ENCODE measurements at regions not wholly inside any gene's neighbourhood (a gene's known extent, or its start where the extent isn't known, plus 50 kb on each side); places are given as distances from the start of the nearest gene placed in this dataset.
"Not testable (repeated sequence)": the region's sequence is repeated elsewhere in the genome, so short reads cannot be mapped to it uniquely, and the experiment has no call there.

GRCh38 chr3:139134678-139135372 lies 90.1 kb upstream of the PRR23C start:
- no peak for DNase-seq (ENCODE audit: low read depth in 2 of 2)

GRCh38 chr3:139135657-139136056 lies 91.0 kb upstream of the PRR23C start:
- DNase-seq (ENCODE audit: low read depth in 2 of 2): no peak

- DNase-seq (ENCODE audit: low read depth in 2 of 2): no peak
Measured at GRCh38 chr3:139136469-139137202, 91.9 kb upstream of the PRR23C start.

GRCh38 chr3:139140553-139140952 lies 95.9 kb upstream of the PRR23C start:
- DNase-seq (ENCODE audit: low read depth in 2 of 2): no peak

- DNase-seq (ENCODE audit: low read depth in 2 of 2): not testable (repeated sequence)
Measured at GRCh38 chr3:139145980-139146379, 101.3 kb upstream of the PRR23C start.

GRCh38 chr3:139151530-139151929 lies 106.8 kb upstream of the PRR23C start:
- DNase-seq (ENCODE audit: low read depth in 2 of 2): no peak

GRCh38 chr3:139153434-139153833 lies 108.7 kb upstream of the PRR23C start:
- DNase-seq (ENCODE audit: low read depth in 2 of 2): not testable (repeated sequence)

- DNase-seq (ENCODE audit: low read depth in 2 of 2): no peak
Measured at GRCh38 chr3:139157161-139157932, 112.7 kb upstream of the PRR23C start.

GRCh38 chr3:139159356-139159755 lies 114.7 kb upstream of the PRR23C start:
- DNase-seq (ENCODE audit: low read depth in 2 of 2): no peak

- no peak for DNase-seq (ENCODE audit: low read depth in 2 of 2)
Measured at GRCh38 chr3:139173372-139174108, 128.8 kb upstream of the PRR23C start.

- no peak for DNase-seq (ENCODE audit: low read depth in 2 of 2)
Measured at GRCh38 chr3:139180489-139180888, 135.8 kb upstream of the PRR23C start.

GRCh38 chr3:139182143-139182542 lies 137.5 kb upstream of the PRR23C start:
- no peak for DNase-seq (ENCODE audit: low read depth in 2 of 2)

GRCh38 chr3:139182598-139182997 lies 137.9 kb upstream of the PRR23C start:
- no peak for DNase-seq (ENCODE audit: low read depth in 2 of 2)

- no peak for DNase-seq (ENCODE audit: low read depth in 2 of 2)
Measured at GRCh38 chr3:139185527-139185926, 140.8 kb upstream of the PRR23C start.

- DNase-seq (ENCODE audit: low read depth in 2 of 2): no peak
Measured at GRCh38 chr3:139187154-139187553, 142.5 kb upstream of the PRR23C start.

- DNase-seq (ENCODE audit: low read depth in 2 of 2): no peak
Measured at GRCh38 chr3:139187648-139188047, 143.0 kb upstream of the PRR23C start.

GRCh38 chr3:139189943-139190342 lies 145.3 kb upstream of the PRR23C start:
- no peak for DNase-seq (ENCODE audit: low read depth in 2 of 2)

- not testable (repeated sequence) for DNase-seq (ENCODE audit: low read depth in 2 of 2)
Measured at GRCh38 chr3:139194421-139194820, 149.4 kb upstream of the MRPS22 start.

GRCh38 chr3:139196146-139196545 lies 147.7 kb upstream of the MRPS22 start:
- DNase-seq (ENCODE audit: low read depth in 2 of 2): not testable (repeated sequence)

- no peak for DNase-seq (ENCODE audit: low read depth in 2 of 2)
Measured at GRCh38 chr3:139197251-139197650, 146.6 kb upstream of the MRPS22 start.

- DNase-seq (ENCODE audit: low read depth in 2 of 2): no peak
Measured at GRCh38 chr3:139198186-139198585, 145.6 kb upstream of the MRPS22 start.

GRCh38 chr3:139198929-139199328 lies 144.9 kb upstream of the MRPS22 start:
- no peak for DNase-seq (ENCODE audit: low read depth in 2 of 2)
